Right lobe of liver (tissue), 4 donors: ENCODE measurements at regions not wholly inside any gene's neighbourhood (a gene's known extent, or its start where the extent isn't known, plus 50 kb on each side); places are given as distances from the start of the nearest gene placed in this dataset.

Source experiments
- CTCF ChIP-seq, 4 donors: fragments of 200-600 bp in 3 of 4; fragments of 450-650 bp in 1 of 4; IDR thresholded peaks; one replicate each; pipeline versions ENCODE4 v1.5.1 to v1.8.0; 2016 to 2022; ENCODE audit warnings: antibody characterized with exemption in 4 of 4, mild to moderate bottlenecking in 2 of 4
- POLR2A ChIP-seq: fragments of 450-650 bp; IDR thresholded peaks from one replicate; pipeline ENCODE4 v1.6.1; 2017; ENCODE audit warnings: antibody characterized with exemption, mild to moderate bottlenecking
- donor health status: DM: no; HTN: no; CAD: no.
- donor health status: DM: no; HTN: no; CAD: no.
- donor health status: DM: no; HTN: yes; CAD: no.

- TF ChIP-seq CTCF (IDR thresholded peaks at IDR 0.05) (no peak), POLR2A (no peak)
Measured at GRCh38 chr3:34202975-34203374, 404.5 kb downstream of the PDCD6IP start.
